HepG2 (cell line): ENCODE measurements at regions not wholly inside any gene's neighbourhood (a gene's known extent, or its start where the extent isn't known, plus 50 kb on each side); places are given as distances from the start of the nearest gene placed in this dataset.

Experiments
- ATAC-seq: fragments of 200-7000 bp; cut with Tn5 transposase; 3 replicates; pipeline ENCODE4 v1.9.1; 2020; ENCODE audit warnings: mild to moderate bottlenecking, moderate library complexity
- BruUV-seq: library from RNA; stranded (reverse); fragments of 400-500 nt; replicated peaks from 2 replicates; lab custom pipeline; 2021; lab: Mats Ljungman, UMichigan
- CTCF ChIA-PET: fragments of 300-600 bp; formaldehyde crosslinking; extraction: SDS; loops from one replicate; lab custom pipeline; 2021; ENCODE audit warnings: low total read pairs, inconsistent platforms, low intra/inter-chr PET ratio; lab: Yijun Ruan, JAX
- POLR2A ChIA-PET: fragments of 350-600 bp; sonication (Branson Sonifier 250); formaldehyde crosslinking; loops from one replicate; lab custom pipeline; 2020; ENCODE audit warnings: antibody characterized with exemption, inconsistent platforms; lab: Yijun Ruan, JAX
- DNase-seq: peaks from one replicate; pipeline ENCODE4 v3.0.0-alpha.2; 2015; ENCODE audit warnings: low spot score
- FAIRE-seq: peaks from 3 replicates; lab custom pipeline; 2011; peaks lifted over from hg19 to GRCh38; lab: Jason Lieb, UNC
- H2AFZ ChIP-seq: one replicate; pipeline ENCODE4 v1.6.1; 2011; ENCODE audit warnings: low read length, inconsistent platforms
- H3K27ac ChIP-seq: fragments of 300-600 bp; 3 replicates; pipeline ENCODE4 v1.8.0; 2011; ENCODE audit warnings: mixed run types, mild to moderate bottlenecking, mixed read lengths, low read length, inconsistent platforms; ENCODE audit not compliant: insufficient read depth; ENCODE audit errors: extremely low read length
- H3K27me3 ChIP-seq, 2 experiments: fragments of 200-600 bp in 1 of 2; 2 replicates in 1 of 2; 3 replicates in 1 of 2; pipeline versions ENCODE4 v1.6.0 to v1.8.0; 2011; ENCODE audit warnings: low read length in 2 of 2, mild to moderate bottlenecking in 2 of 2, moderate library complexity in 2 of 2, inconsistent platforms in 1 of 2; ENCODE audit not compliant: insufficient read depth in 2 of 2, control insufficient read depth in 1 of 2
- H3K36me3 ChIP-seq, 2 experiments: fragments of 200-600 bp in 1 of 2; replicated peaks in 1 of 2; 2 replicates in 1 of 2; 3 replicates in 1 of 2; pipeline versions ENCODE4 v1.5.1 to v1.8.0; 2011; ENCODE audit warnings: low read length in 2 of 2, inconsistent platforms in 1 of 2; ENCODE audit not compliant: insufficient read depth in 2 of 2, control insufficient read depth in 1 of 2
- H3K4me1 ChIP-seq: 2 replicates; pipeline ENCODE4 v1.5.1; 2012; ENCODE audit warnings: low read length, inconsistent platforms; ENCODE audit not compliant: insufficient read depth
- H3K4me2 ChIP-seq: 2 replicates; pipeline ENCODE4 v1.6.0; 2011; ENCODE audit warnings: low read depth, low read length, inconsistent platforms
- H3K4me3 ChIP-seq, 3 experiments: fragments of 200-600 bp in 1 of 3; sonication (generic), shearing (Covaris generic) in 1 of 3; replicated peaks in 1 of 3; 2 replicates each; pipeline ENCODE4 v1.5.1; 2011 to 2016; ENCODE audit warnings: low read length in 3 of 3, inconsistent platforms in 2 of 3, low read depth in 2 of 3, mild to moderate bottlenecking in 2 of 3, control low read depth in 1 of 3, mixed read lengths in 1 of 3; ENCODE audit not compliant: insufficient read depth in 1 of 3
- H3K79me2 ChIP-seq: one replicate; pipeline ENCODE4 v1.6.1; 2011; ENCODE audit warnings: low read length, inconsistent platforms; ENCODE audit not compliant: insufficient read depth
- H3K9ac ChIP-seq: 2 replicates; pipeline ENCODE4 v1.6.0; 2011; ENCODE audit warnings: mild to moderate bottlenecking, low read depth, low read length, inconsistent platforms; ENCODE audit not compliant: insufficient read depth
- H3K9me3 ChIP-seq: 2 replicates; pipeline ENCODE4 v1.5.1; 2012; ENCODE audit warnings: mild to moderate bottlenecking, low read length
- H4K20me1 ChIP-seq: 2 replicates; pipeline ENCODE4 v1.6.0; 2011; ENCODE audit warnings: inconsistent platforms, mild to moderate bottlenecking, low read length, moderate library complexity; ENCODE audit not compliant: insufficient read depth
- ATRX ChIP-seq: sonication (generic); formaldehyde crosslinking; IDR thresholded peaks from 2 replicates; pipeline ENCODE4 v1.4.0; 2020; ENCODE audit warnings: missing genetic modification reagents, borderline replicate concordance
- PRDM10 ChIP-seq: sonication (generic); formaldehyde crosslinking; IDR thresholded peaks from 2 replicates; pipeline ENCODE4 v1.4.0; 2020; ENCODE audit warnings: low read depth, missing genetic modification reagents
- REL ChIP-seq: sonication (generic); formaldehyde crosslinking; conservative IDR thresholded peaks from 2 replicates; pipeline ENCODE4 v1.8.0; 2022; ENCODE audit warnings: mild to moderate bottlenecking, missing genetic modification reagents, moderate library complexity
- SPEN ChIP-seq: sonication (generic); formaldehyde crosslinking; IDR thresholded peaks from 2 replicates; pipeline ENCODE4 v1.5.1; 2020; ENCODE audit warnings: low read depth, mild to moderate bottlenecking, missing genetic modification reagents
- TCF7L2 ChIP-seq: IDR thresholded peaks from 2 replicates; pipeline ENCODE4 v1.6.1; 2011; ENCODE audit warnings: mild to moderate bottlenecking, low read depth, low read length, moderate library complexity
- TRIM22 ChIP-seq: fragments of 450-650 bp; IDR thresholded peaks from 2 replicates; pipeline ENCODE4 v1.6.1; 2017
- ZFYVE20 ChIP-seq: sonication (generic); formaldehyde crosslinking; IDR thresholded peaks from 2 replicates; pipeline ENCODE4 v1.8.0; 2023; ENCODE audit warnings: low read depth, mild to moderate bottlenecking, moderate library complexity, missing genetic modification reagents, borderline replicate concordance
- ZNF383 ChIP-seq: sonication (generic); formaldehyde crosslinking; IDR thresholded peaks from 2 replicates; pipeline ENCODE4 v1.4.0; 2020; ENCODE audit warnings: missing genetic modification reagents, mild to moderate bottlenecking, borderline replicate concordance
- ZNF572 ChIP-seq: sonication (generic); formaldehyde crosslinking; IDR thresholded peaks from 2 replicates; pipeline ENCODE4 v1.5.1; 2020; ENCODE audit warnings: mild to moderate bottlenecking, missing genetic modification reagents
- ZNF616 ChIP-seq: sonication (generic); formaldehyde crosslinking; IDR thresholded peaks from 2 replicates; pipeline ENCODE4 v1.5.0; 2020; ENCODE audit warnings: low read depth, mild to moderate bottlenecking, missing genetic modification reagents
- ZNF644 ChIP-seq: IDR thresholded peaks from 2 replicates; pipeline ENCODE4 v1.6.1; 2016; ENCODE audit warnings: low read depth
- ZNF788 ChIP-seq: sonication (generic); formaldehyde crosslinking; IDR thresholded peaks from 2 replicates; pipeline ENCODE4 v1.5.0; 2020; ENCODE audit warnings: mild to moderate bottlenecking, missing genetic modification reagents, borderline replicate concordance
- WGBS: methylation state at CpG from one replicate; pipeline ENCODE4 v1.1.6; 2017; ENCODE audit warnings: low lambda C conversion rate; 5-methylcytosine and 5-hydroxymethylcytosine counted together
- in situ Hi-C: cut with HindIII; loops from 2 replicates; pipeline ENCODE4 v1.10.0; 2017; ENCODE audit warnings: low pct_unique_long_range_greater_than_20kb; ENCODE audit not compliant: extremely low pct_ligation_motif_present
- intact Hi-C: fragments of 100-400 bp; cut with micrococcal nuclease; formaldehyde crosslinking; loops from one replicate; pipeline ENCODE4 v1.10.0; 2022; ENCODE audit not compliant: unreplicated experiment
- TF ChIP-seq, protein P1 (sequence below): sonication (generic); formaldehyde crosslinking; IDR thresholded peaks from 2 replicates; pipeline ENCODE4 v1.5.1; 2020; ENCODE audit warnings: mild to moderate bottlenecking, missing genetic modification reagents
- TF ChIP-seq, protein P2 (sequence below): IDR thresholded peaks from 2 replicates; pipeline ENCODE4 v1.6.1; 2018; ENCODE audit warnings: missing genetic modification reagents, mild to moderate bottlenecking, missing compliant biosample characterization

DNA sequence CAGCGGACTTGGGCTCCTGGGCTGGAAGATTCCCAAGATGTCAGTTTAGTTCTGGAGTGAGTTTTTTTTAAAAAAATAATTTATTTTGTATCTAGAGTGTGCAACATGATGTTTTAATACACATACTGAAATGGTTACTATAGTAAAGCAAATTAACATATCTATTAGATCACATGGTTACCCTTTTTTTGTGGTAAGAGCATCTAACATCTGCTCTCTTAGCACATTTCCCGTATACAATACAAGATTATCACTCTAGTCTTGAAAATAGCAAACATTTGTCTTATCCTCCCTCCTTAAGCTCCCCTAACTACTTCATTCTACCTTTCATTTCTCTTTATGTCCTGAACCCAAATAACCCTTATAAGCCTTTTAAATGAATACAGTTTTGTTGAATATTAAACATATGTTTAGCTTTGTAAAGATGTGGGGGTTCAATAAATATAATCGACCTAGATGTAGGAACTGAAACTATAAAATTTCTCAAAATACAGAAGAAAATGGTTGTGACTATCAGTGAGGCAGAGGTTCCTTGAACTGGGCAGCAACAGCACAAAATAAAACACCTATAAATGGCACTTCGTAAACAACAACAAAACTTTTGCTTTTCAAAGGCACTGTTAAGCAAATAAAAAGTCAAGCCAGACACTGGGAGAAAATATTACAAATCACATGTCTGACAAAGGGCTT is 466.6 kb downstream of the FGF9 start (continued):
- TF ChIP-seq, protein P1, sequence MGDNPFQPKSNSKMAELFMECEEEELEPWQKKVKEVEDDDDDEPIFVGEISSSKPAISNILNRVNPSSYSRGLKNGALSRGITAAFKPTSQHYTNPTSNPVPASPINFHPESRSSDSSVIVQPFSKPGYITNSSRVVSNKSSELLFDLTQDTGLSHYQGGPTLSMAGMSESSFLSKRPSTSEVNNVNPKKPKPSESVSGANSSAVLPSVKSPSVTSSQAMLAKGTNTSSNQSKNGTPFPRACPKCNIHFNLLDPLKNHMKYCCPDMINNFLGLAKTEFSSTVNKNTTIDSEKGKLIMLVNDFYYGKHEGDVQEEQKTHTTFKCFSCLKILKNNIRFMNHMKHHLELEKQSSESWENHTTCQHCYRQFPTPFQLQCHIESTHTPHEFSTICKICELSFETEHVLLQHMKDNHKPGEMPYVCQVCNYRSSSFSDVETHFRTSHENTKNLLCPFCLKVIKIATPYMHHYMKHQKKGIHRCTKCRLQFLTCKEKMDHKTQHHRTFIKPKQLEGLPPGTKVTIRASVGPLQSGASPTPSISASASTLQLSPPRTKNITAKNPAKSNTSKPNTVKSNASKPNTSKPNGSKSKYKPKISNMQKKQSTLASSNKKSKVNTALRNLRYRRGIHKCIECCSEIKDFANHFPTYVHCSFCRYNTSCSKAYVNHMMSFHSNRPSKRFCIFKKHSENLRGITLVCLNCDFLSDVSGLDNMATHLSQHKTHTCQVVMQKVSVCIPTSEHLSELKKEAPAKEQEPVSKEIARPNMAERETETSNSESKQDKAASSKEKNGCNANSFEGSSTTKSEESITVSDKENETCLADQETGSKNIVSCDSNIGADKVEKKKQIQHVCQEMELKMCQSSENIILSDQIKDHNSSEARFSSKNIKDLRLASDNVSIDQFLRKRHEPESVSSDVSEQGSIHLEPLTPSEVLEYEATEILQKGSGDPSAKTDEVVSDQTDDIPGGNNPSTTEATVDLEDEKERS (CRISPR knock-in tag), result no peak
- TF ChIP-seq REL (CRISPR knock-in tag), result no peak

- no peak for ATAC-seq
- POLR2A ChIA-PET, result no interaction called here
- in situ Hi-C loops, result no loop called here
These were observed 468.1 kb downstream of the FGF9 start for GRCh38 chr13:22138947-22139346.

More at GRCh38 chr13:22138947-22139346, 468.1 kb downstream of the FGF9 start:
- no peak for DNase-seq
- CTCF ChIA-PET, result no interaction called here
- BruUV-seq, result no TSS peak
- Histone ChIP-seq H3K4me1 (no peaks in the 10 kb centered on the region), H3K27ac (no peak overlapping the region), H3K4me2 (no peak overlapping the region), H2AFZ (no peak overlapping the region), H3K9ac (no peak overlapping the region), H3K79me2 (no peaks in the 10 kb centered on the region), H3K4me3 (no peak overlapping the region), H3K27me3 (no peaks in the 10 kb centered on the region; a peak in 1 of 5 replicates), H3K9me3 (no peaks in the 10 kb centered on the region), H3K36me3 (no peaks in the 10 kb centered on the region), H4K20me1 (no peaks in the 10 kb centered on the region)
- no peak for TF ChIP-seq PRDM10 (CRISPR knock-in tag)
- TF ChIP-seq ATRX, result no peak
- TF ChIP-seq ZNF644 (CRISPR knock-in tag), result no peak
- no peak for TF ChIP-seq SPEN (CRISPR knock-in tag)
- TF ChIP-seq ZNF383 (CRISPR knock-in tag), result no peak
- no peak for TF ChIP-seq TRIM22
- TF ChIP-seq ZNF616 (CRISPR knock-in tag), result no peak
- TF ChIP-seq ZFYVE20 (CRISPR knock-in tag), result no peak
- TF ChIP-seq ZNF572 (CRISPR knock-in tag), result no peak
- TF ChIP-seq, protein P2, sequence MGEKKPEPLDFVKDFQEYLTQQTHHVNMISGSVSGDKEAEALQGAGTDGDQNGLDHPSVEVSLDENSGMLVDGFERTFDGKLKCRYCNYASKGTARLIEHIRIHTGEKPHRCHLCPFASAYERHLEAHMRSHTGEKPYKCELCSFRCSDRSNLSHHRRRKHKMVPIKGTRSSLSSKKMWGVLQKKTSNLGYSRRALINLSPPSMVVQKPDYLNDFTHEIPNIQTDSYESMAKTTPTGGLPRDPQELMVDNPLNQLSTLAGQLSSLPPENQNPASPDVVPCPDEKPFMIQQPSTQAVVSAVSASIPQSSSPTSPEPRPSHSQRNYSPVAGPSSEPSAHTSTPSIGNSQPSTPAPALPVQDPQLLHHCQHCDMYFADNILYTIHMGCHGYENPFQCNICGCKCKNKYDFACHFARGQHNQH (CRISPR knock-in tag), result no peak
- TF ChIP-seq TCF7L2, result no peak
- no peak for TF ChIP-seq ZNF788 (CRISPR knock-in tag)
- intact Hi-C loops, result no loop called here
- WGBS, result 55% methylated on average over 8 of the region's 8 CpGs
- no peak for FAIRE-seq
